OCI-LY7 (cell line): ENCODE measurements at regions not wholly inside any gene's neighbourhood (a gene's known extent, or its start where the extent isn't known, plus 50 kb on each side); places are given as distances from the start of the nearest gene placed in this dataset.

Experiments used
- BruUV-seq: library from RNA; stranded (reverse); fragments of 400-500 nt; replicated peaks from 2 replicates; lab custom pipeline; 2021; lab: Mats Ljungman, UMichigan
- CTCF ChIA-PET: fragments of 300-600 bp; sonication (Branson Sonifier 250); formaldehyde crosslinking; loops from one replicate; lab custom pipeline; 2022; ENCODE audit warnings: antibody characterized with exemption; ENCODE audit not compliant: unreplicated experiment; lab: Charles Lee
- POLR2A ChIA-PET: fragments of 300-600 bp; sonication (Branson Sonifier 250); formaldehyde crosslinking; loops from one replicate; lab custom pipeline; 2022; ENCODE audit warnings: antibody characterized with exemption; lab: Charles Lee
- DNase-seq: peaks from one replicate; pipeline ENCODE4 v3.0.0-alpha.2; 2015; ENCODE audit warnings: low spot score
- H2AFZ ChIP-seq: fragments of 200-600 bp; sonication (generic), shearing (Covaris generic); 2 replicates; pipeline ENCODE4 v1.6.1; 2014; ENCODE audit warnings: mild to moderate bottlenecking, antibody characterized with exemption, low read length, moderate library complexity
- H3K27ac ChIP-seq: fragments of 200-600 bp; sonication (generic); 2 replicates; pipeline ENCODE4 v1.5.1; 2014; ENCODE audit warnings: mixed run types, low read depth, mild to moderate bottlenecking, moderate library complexity, low read length, inconsistent platforms; ENCODE audit not compliant: poor library complexity, severe bottlenecking
- H3K36me3 ChIP-seq: fragments of 200-600 bp; sonication (generic); 2 replicates; pipeline ENCODE4 v1.6.1; 2014; ENCODE audit warnings: mild to moderate bottlenecking, antibody characterized with exemption, low read length, moderate library complexity, mixed read lengths; ENCODE audit not compliant: insufficient read depth
- H3K4me1 ChIP-seq: fragments of 200-600 bp; sonication (generic); 2 replicates; pipeline ENCODE4 v1.5.1; 2014; ENCODE audit warnings: mild to moderate bottlenecking, low read length; ENCODE audit not compliant: insufficient read depth, poor library complexity, severe bottlenecking
- H3K4me2 ChIP-seq: fragments of 200-600 bp; sonication (generic); 2 replicates; pipeline ENCODE4 v1.6.1; 2014; ENCODE audit warnings: mild to moderate bottlenecking, low read length
- H3K4me3 ChIP-seq: fragments of 200-600 bp; sonication (generic); 2 replicates; pipeline ENCODE4 v1.5.1; 2014; ENCODE audit warnings: mild to moderate bottlenecking, low read depth, low read length; ENCODE audit not compliant: poor library complexity, severe bottlenecking
- H3K79me2 ChIP-seq: fragments of 200-600 bp; sonication (generic); 2 replicates; pipeline ENCODE4 v1.6.1; 2016; ENCODE audit warnings: low read depth, mild to moderate bottlenecking, low read length, moderate library complexity, mixed read lengths; ENCODE audit not compliant: insufficient read depth
- H3K9me2 ChIP-seq: fragments of 200-600 bp; sonication (generic); 2 replicates; pipeline ENCODE4 v1.6.1; 2016; ENCODE audit warnings: mild to moderate bottlenecking, low read length, mixed read lengths; ENCODE audit not compliant: insufficient read depth
- H3K9me3 ChIP-seq: fragments of 200-600 bp; sonication (generic); 2 replicates; pipeline ENCODE4 v1.6.1; 2014; ENCODE audit warnings: mild to moderate bottlenecking, mixed run types, low read length, mixed read lengths
- H4K20me1 ChIP-seq: fragments of 200-600 bp; sonication (generic); 2 replicates; pipeline ENCODE4 v1.6.1; 2014; ENCODE audit warnings: mild to moderate bottlenecking, antibody characterized with exemption, low read length, moderate library complexity, mixed read lengths; ENCODE audit not compliant: insufficient read depth
- CTCF ChIP-seq: fragments of 200-600 bp; sonication (generic); conservative IDR thresholded peaks from 2 replicates; pipeline ENCODE4 v1.5.1; 2014; ENCODE audit warnings: mild to moderate bottlenecking, antibody characterized with exemption, low read length, moderate library complexity, mixed read lengths
- EZH2phosphoT487 ChIP-seq: fragments of 200-600 bp; sonication (generic); IDR thresholded peaks from 2 replicates; pipeline ENCODE4 v1.6.1; 2018; ENCODE audit warnings: low read depth, borderline replicate concordance, mild to moderate bottlenecking, mixed run types, antibody characterized with exemption, low read length, moderate library complexity, mixed read lengths
- intact Hi-C: fragments of 100-400 bp; cut with micrococcal nuclease; formaldehyde crosslinking; loops from one replicate; pipeline ENCODE4 v1.10.0; 2022; ENCODE audit not compliant: unreplicated experiment

- H3K9me3 ChIP-seq, result no peaks in the 10 kb centered on the region
- no peak overlapping the region for H3K4me2 ChIP-seq
- no peak for DNase-seq
- H2AFZ ChIP-seq, result no peak overlapping the region
- POLR2A ChIA-PET, result no interaction called here
- no peak overlapping the region for H3K4me3 ChIP-seq
- H3K9me2 ChIP-seq, result no peaks in the 10 kb centered on the region
- H3K36me3 ChIP-seq, result no peaks in the 10 kb centered on the region
- intact Hi-C loops, result no loop called here
- no peaks in the 10 kb centered on the region for H3K79me2 ChIP-seq
- no TSS peak for BruUV-seq
- H3K27ac ChIP-seq, result no peak overlapping the region
- CTCF ChIA-PET, result no interaction called here
- no peaks in the 10 kb centered on the region for H4K20me1 ChIP-seq
- TF ChIP-seq EZH2phosphoT487 (no peak), CTCF (no peak)
- H3K4me1 ChIP-seq, result no peaks in the 10 kb centered on the region
Observed at GRCh38 chr18:22737054-22737453, 196.1 kb upstream of the RBBP8 start.

- no TSS peak for BruUV-seq
- POLR2A ChIA-PET, result no interaction called here
- intact Hi-C loops, result no loop called here
Observed at GRCh38 chr18:22739061-22739642, 194.0 kb upstream of the RBBP8 start.

More at GRCh38 chr18:22739061-22739642, 194.0 kb upstream of the RBBP8 start:
- Histone ChIP-seq H3K4me2 (no peak overlapping the region), H3K79me2 (no peaks in the 10 kb centered on the region), H3K4me1 (no peaks in the 10 kb centered on the region), H3K9me3 (no peaks in the 10 kb centered on the region), H2AFZ (no peak overlapping the region), H4K20me1 (no peaks in the 10 kb centered on the region), H3K4me3 (no peak overlapping the region), H3K27ac (no peak overlapping the region), H3K36me3 (no peaks in the 10 kb centered on the region), H3K9me2 (no peaks in the 10 kb centered on the region)
- no peak for TF ChIP-seq CTCF
- no peak for TF ChIP-seq EZH2phosphoT487
- CTCF ChIA-PET, result no interaction called here
- no peak for DNase-seq
